Thyroid gland (tissue), 4 donors: ENCODE measurements at regions not wholly inside any gene's neighbourhood (a gene's known extent, or its start where the extent isn't known, plus 50 kb on each side); places are given as distances from the start of the nearest gene placed in this dataset.

Source experiments
- CTCF ChIP-seq, 6 experiments: fragments of 200-600 bp in 3 of 6; fragments of 450-650 bp in 3 of 6; sonication (generic) in 3 of 6; IDR thresholded peaks; one replicate each; pipeline ENCODE4 v1.5.1; 2016 to 2019; ENCODE audit warnings: antibody characterized with exemption in 6 of 6, mild to moderate bottlenecking in 2 of 6, inconsistent platforms in 1 of 6, moderate library complexity in 1 of 6
- POLR2A ChIP-seq, 2 donors: fragments of 450-650 bp; IDR thresholded peaks; one replicate each; pipeline ENCODE4 v1.6.1; 2017; ENCODE audit warnings: antibody characterized with exemption in 2 of 2, mild to moderate bottlenecking in 2 of 2, moderate library complexity in 1 of 2

- no peak for TF ChIP-seq CTCF (IDR thresholded peaks at IDR 0.05)
- no peak for TF ChIP-seq POLR2A (IDR thresholded peaks at IDR 0.05)
Observed at GRCh38 chrX:17294561-17294960, 80.4 kb upstream of the NHS start.
